Panc1 (cell line): ENCODE measurements at regions not wholly inside any gene's neighbourhood (a gene's known extent, or its start where the extent isn't known, plus 50 kb on each side); places are given as distances from the start of the nearest gene placed in this dataset.

Experiments used
- ATAC-seq: fragments of 200-7000 bp; cut with Tn5 transposase; 2 replicates; pipeline ENCODE4 v1.9.1; 2020; ENCODE audit warnings: mild to moderate bottlenecking, moderate library complexity
- BruUV-seq: library from RNA; stranded (reverse); fragments of 400-500 nt; replicated peaks from 2 replicates; lab custom pipeline; 2021; lab: Mats Ljungman, UMichigan
- CTCF ChIA-PET: fragments of 300-600 bp; sonication (Branson Sonifier 250); formaldehyde crosslinking; loops from one replicate; lab custom pipeline; 2022; ENCODE audit warnings: antibody characterized with exemption; lab: Charles Lee
- POLR2A ChIA-PET: fragments of 300-600 bp; sonication (Branson Sonifier 250); formaldehyde crosslinking; loops from one replicate; lab custom pipeline; 2022; ENCODE audit warnings: antibody characterized with exemption; lab: Charles Lee
- DNase-seq: peaks from one replicate; pipeline ENCODE4 v3.0.0-alpha.2; 2010; ENCODE audit warnings: low read depth, low spot score
- H3K27ac ChIP-seq: 2 replicates; pipeline ENCODE4 v1.5.1; 2011; ENCODE audit warnings: mild to moderate bottlenecking, low read length, inconsistent platforms
- H3K27me3 ChIP-seq: fragments of 200-500 bp; sonication (Bioruptor generic); 2 replicates; pipeline ENCODE4 v1.6.0; 2014; ENCODE audit warnings: low read length, inconsistent platforms; ENCODE audit not compliant: control insufficient read depth, insufficient read depth
- H3K36me3 ChIP-seq: fragments of 200-500 bp; sonication (Bioruptor generic); 2 replicates; pipeline ENCODE4 v1.5.1; 2014; ENCODE audit warnings: inconsistent platforms, mild to moderate bottlenecking, low read length, moderate library complexity; ENCODE audit not compliant: control insufficient read depth, insufficient read depth
- H3K4me1 ChIP-seq: 2 replicates; pipeline ENCODE4 v1.5.1; 2011; ENCODE audit warnings: inconsistent platforms, mild to moderate bottlenecking, low read length, moderate library complexity; ENCODE audit not compliant: control insufficient read depth, insufficient read depth
- H3K4me3 ChIP-seq, 2 experiments: 2 replicates each; pipeline ENCODE4 v1.5.1; 2011 to 2012; ENCODE audit warnings: low read depth in 2 of 2, low read length in 2 of 2, mild to moderate bottlenecking in 2 of 2, inconsistent platforms in 1 of 2, moderate library complexity in 1 of 2
- H3K9me3 ChIP-seq: fragments of 200-500 bp; sonication (Bioruptor generic); 2 replicates; pipeline ENCODE4 v1.5.1; 2014; ENCODE audit warnings: low read depth, mild to moderate bottlenecking, inconsistent platforms, low read length, moderate library complexity; ENCODE audit not compliant: control insufficient read depth, insufficient read depth
- POLR2AphosphoS5 ChIP-seq: IDR thresholded peaks from 2 replicates; pipeline ENCODE4 v1.6.1; 2012; ENCODE audit warnings: mild to moderate bottlenecking, low read depth, low read length, moderate library complexity
- SIN3A ChIP-seq: IDR thresholded peaks from 2 replicates; pipeline ENCODE4 v1.6.1; 2012; ENCODE audit warnings: low read depth, mild to moderate bottlenecking, low read length, moderate library complexity, borderline replicate concordance; ENCODE audit not compliant: insufficient read depth
- TCF7L2 ChIP-seq: IDR thresholded peaks from 2 replicates; pipeline ENCODE4 v1.6.1; 2011; ENCODE audit warnings: mild to moderate bottlenecking, low read depth, low read length, inconsistent platforms
- in situ Hi-C: cut with HindIII; loops from 2 replicates; pipeline ENCODE4 v1.10.0; 2016; ENCODE audit warnings: low sequenced_read_pairs, low pct_unique_long_range_greater_than_20kb
- intact Hi-C: fragments of 100-400 bp; cut with micrococcal nuclease; formaldehyde crosslinking; loops from one replicate; pipeline ENCODE4 v1.10.0; 2022; ENCODE audit not compliant: unreplicated experiment
- TF ChIP-seq, protein P1 (sequence below): fragments of 450-650 bp; IDR thresholded peaks from 2 replicates; pipeline ENCODE4 v1.5.1; 2017; ENCODE audit warnings: mild to moderate bottlenecking
- TF ChIP-seq, protein P2 (sequence below), 2 experiments: IDR thresholded peaks; 2 replicates each; pipeline ENCODE4 v1.6.1; 2011 to 2012; ENCODE audit warnings: low read depth in 2 of 2, control low read depth in 1 of 2, low read length in 1 of 2, mild to moderate bottlenecking in 1 of 2, moderate library complexity in 1 of 2; ENCODE audit not compliant: insufficient read depth in 1 of 2

DNA sequence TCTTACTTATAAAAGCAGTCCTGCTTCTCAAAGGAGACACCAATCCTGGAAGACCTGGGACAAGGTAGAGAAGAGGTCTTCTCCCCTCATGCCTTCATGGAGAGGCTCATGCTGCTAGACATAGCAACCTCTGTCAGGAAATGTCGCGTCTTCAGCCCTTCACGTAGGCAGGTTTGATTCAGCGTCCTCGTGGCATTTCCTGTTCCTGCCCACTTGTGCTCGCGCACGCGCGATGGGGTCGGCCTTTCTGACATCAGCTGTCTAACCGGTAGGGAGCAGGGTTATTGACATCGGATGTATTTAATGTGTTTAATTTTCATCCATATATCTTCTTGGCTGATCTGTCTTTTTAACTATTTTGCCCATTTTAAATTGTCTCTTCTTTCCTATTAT is 292.4 kb downstream of the THBS2 start:
- ChIA-PET CTCF (no interaction called here), POLR2A (no interaction called here)
- H3K27me3 ChIP-seq: no peaks in the 10 kb centered on the region
- DNase-seq (no peak), ATAC-seq (no peak)
- H3K9me3 ChIP-seq: peaks cover 3% of the 10 kb centered on the region; the same call in 1 of the 2 replicates
- no peaks in the 10 kb centered on the region for H3K36me3 ChIP-seq
- intact Hi-C loops: no loop called here
- H3K4me1 ChIP-seq: peaks cover 4% of the 10 kb centered on the region
- no peak overlapping the region for H3K27ac ChIP-seq
- no peak overlapping the region for H3K4me3 ChIP-seq
- in situ Hi-C loops: no loop called here
- no TSS peak for BruUV-seq
- TF ChIP-seq, protein P1, sequence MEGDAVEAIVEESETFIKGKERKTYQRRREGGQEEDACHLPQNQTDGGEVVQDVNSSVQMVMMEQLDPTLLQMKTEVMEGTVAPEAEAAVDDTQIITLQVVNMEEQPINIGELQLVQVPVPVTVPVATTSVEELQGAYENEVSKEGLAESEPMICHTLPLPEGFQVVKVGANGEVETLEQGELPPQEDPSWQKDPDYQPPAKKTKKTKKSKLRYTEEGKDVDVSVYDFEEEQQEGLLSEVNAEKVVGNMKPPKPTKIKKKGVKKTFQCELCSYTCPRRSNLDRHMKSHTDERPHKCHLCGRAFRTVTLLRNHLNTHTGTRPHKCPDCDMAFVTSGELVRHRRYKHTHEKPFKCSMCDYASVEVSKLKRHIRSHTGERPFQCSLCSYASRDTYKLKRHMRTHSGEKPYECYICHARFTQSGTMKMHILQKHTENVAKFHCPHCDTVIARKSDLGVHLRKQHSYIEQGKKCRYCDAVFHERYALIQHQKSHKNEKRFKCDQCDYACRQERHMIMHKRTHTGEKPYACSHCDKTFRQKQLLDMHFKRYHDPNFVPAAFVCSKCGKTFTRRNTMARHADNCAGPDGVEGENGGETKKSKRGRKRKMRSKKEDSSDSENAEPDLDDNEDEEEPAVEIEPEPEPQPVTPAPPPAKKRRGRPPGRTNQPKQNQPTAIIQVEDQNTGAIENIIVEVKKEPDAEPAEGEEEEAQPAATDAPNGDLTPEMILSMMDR: no peak

DNA sequence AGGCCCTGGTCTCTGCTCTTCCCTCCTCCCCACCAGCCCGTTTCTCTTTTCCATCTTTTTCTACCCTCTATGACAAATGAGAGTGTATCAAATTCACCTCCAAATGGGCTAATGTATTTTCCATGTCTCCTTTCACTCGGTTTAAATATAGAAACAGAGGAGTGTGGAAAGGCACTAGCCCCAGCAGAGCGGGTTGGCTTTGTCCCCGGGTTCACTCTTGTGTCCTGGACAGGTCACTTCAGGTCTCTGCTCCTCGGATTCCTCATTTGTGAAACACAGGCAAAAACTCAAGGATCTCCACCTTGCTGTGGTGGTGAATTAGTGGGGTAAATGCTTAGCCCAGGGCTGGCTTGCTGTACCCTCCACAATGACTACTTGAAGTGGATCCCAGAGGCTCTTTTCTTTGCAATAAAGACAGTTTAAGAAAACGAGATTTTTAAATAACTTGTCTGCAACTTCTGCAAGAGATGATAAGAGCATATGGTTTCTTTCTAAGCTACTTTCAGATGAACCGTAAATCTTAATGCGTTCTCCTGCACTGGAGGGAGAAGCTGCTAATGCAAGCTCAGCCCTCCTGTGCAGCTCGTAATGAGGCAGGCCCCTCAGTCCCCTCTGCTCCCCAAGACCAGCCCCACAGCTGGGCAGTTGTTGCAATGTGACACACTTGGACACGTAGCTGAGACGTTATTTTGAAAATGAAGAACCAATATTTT is 292.9 kb downstream of the THBS2 start:
- peaks cover 4% of the 10 kb centered on the region for H3K4me1 ChIP-seq
- H3K27me3 ChIP-seq: no peaks in the 10 kb centered on the region
- ChIA-PET CTCF (no interaction called here), POLR2A (no interaction called here)
- H3K27ac ChIP-seq: no peak overlapping the region
- in situ Hi-C loops (no loop called here), intact Hi-C loops (no loop called here)
- H3K36me3 ChIP-seq: no peaks in the 10 kb centered on the region
- TF ChIP-seq TCF7L2 (no peak), SIN3A (no peak)
- DNase-seq (no peak), ATAC-seq (no peak)
- H3K9me3 ChIP-seq: no peaks in the 10 kb centered on the region; the same call in 1 of the 2 replicates
- no TSS peak for BruUV-seq
- no peak overlapping the region for H3K4me3 ChIP-seq

DNA sequence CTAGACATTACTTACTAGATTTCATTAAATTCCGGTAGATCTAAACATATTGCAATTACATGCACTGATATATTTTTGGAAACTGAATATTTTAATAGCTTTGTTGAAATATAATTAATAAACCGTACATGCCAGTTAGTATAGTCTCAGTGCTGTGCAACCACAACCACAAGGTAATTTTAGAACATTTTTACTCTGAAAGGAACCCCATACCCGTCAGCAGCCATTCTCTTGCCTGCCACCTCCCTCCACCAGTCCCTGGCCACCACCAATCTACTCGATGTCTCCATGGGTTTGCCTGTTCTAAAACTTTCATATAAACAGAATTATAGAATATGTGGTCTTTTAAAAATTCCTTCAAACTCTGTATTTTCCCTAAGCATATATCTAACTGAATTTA is 293.9 kb downstream of the THBS2 start:
- Histone ChIP-seq H3K36me3 (no peaks in the 10 kb centered on the region), H3K9me3 (no peaks in the 10 kb centered on the region), H3K27me3 (no peaks in the 10 kb centered on the region), H3K27ac (no peak overlapping the region), H3K4me1 (peaks cover 4% of the 10 kb centered on the region), H3K4me3 (no peak overlapping the region)
- CTCF ChIA-PET: no interaction called here
- ATAC-seq: no peak
- DNase-seq: no peak
- intact Hi-C loops: loop anchor here (5.0 to 10.0 kb wide), 2 partner anchors 365 to 743 kb away; partner anchors contain the start of genes C6orf120 and WDR27
- in situ Hi-C loops: no loop called here
- no peak for TF ChIP-seq POLR2AphosphoS5
- no peak for TF ChIP-seq SIN3A
- TF ChIP-seq, protein P1: no peak
- no peak for TF ChIP-seq TCF7L2
- TF ChIP-seq, protein P2, sequence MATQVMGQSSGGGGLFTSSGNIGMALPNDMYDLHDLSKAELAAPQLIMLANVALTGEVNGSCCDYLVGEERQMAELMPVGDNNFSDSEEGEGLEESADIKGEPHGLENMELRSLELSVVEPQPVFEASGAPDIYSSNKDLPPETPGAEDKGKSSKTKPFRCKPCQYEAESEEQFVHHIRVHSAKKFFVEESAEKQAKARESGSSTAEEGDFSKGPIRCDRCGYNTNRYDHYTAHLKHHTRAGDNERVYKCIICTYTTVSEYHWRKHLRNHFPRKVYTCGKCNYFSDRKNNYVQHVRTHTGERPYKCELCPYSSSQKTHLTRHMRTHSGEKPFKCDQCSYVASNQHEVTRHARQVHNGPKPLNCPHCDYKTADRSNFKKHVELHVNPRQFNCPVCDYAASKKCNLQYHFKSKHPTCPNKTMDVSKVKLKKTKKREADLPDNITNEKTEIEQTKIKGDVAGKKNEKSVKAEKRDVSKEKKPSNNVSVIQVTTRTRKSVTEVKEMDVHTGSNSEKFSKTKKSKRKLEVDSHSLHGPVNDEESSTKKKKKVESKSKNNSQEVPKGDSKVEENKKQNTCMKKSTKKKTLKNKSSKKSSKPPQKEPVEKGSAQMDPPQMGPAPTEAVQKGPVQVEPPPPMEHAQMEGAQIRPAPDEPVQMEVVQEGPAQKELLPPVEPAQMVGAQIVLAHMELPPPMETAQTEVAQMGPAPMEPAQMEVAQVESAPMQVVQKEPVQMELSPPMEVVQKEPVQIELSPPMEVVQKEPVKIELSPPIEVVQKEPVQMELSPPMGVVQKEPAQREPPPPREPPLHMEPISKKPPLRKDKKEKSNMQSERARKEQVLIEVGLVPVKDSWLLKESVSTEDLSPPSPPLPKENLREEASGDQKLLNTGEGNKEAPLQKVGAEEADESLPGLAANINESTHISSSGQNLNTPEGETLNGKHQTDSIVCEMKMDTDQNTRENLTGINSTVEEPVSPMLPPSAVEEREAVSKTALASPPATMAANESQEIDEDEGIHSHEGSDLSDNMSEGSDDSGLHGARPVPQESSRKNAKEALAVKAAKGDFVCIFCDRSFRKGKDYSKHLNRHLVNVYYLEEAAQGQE (IDR thresholded peaks at IDR 0.05; ENCODE audit: insufficient read depth in 1 of 2, low read depth in 2 of 2, low read length in 1 of 2): no peak
- POLR2A ChIA-PET: no interaction called here
- BruUV-seq: no TSS peak
